GM23248 (cell line): ENCODE measurements at regions not wholly inside any gene's neighbourhood (a gene's known extent, or its start where the extent isn't known, plus 50 kb on each side); places are given as distances from the start of the nearest gene placed in this dataset.

ENCODE experiments used
- EZH2 ChIP-seq: fragments of 200-600 bp; sonication (generic); IDR thresholded peaks from 2 replicates; pipeline ENCODE4 v1.6.1; 2018; ENCODE audit warnings: antibody characterized with exemption, mild to moderate bottlenecking; ENCODE audit not compliant: insufficient read depth, poor library complexity, severe bottlenecking
- EZH2phosphoT487 ChIP-seq: fragments of 200-600 bp; sonication (generic); IDR thresholded peaks from 2 replicates; pipeline ENCODE4 v1.6.1; 2018; ENCODE audit warnings: antibody characterized with exemption, moderate library complexity, mild to moderate bottlenecking, low read depth; ENCODE audit not compliant: insufficient read depth

GRCh38 chrX:42664680-42665079 is 113.3 kb downstream of the PPP1R2C start:
- TF ChIP-seq EZH2 (no peak), EZH2phosphoT487 (no peak)
